GM21723 (cell line): ENCODE measurements at regions not wholly inside any gene's neighbourhood (a gene's known extent, or its start where the extent isn't known, plus 50 kb on each side); places are given as distances from the start of the nearest gene placed in this dataset.
A peak's percentile ranks its signal among the peaks of the same experiment; 100 is the strongest.
"Not testable (repeated sequence)": the region's sequence is repeated elsewhere in the genome, so short reads cannot be mapped to it uniquely, and the experiment has no call there.

Source experiments
- ATAC-seq: cut with Tn5 transposase; IDR thresholded peaks from one replicate; pipeline ENCODE4 v1.9.1; 2021; ENCODE audit warnings: mild to moderate bottlenecking, moderate library complexity; ENCODE audit not compliant: unreplicated experiment

DNA sequence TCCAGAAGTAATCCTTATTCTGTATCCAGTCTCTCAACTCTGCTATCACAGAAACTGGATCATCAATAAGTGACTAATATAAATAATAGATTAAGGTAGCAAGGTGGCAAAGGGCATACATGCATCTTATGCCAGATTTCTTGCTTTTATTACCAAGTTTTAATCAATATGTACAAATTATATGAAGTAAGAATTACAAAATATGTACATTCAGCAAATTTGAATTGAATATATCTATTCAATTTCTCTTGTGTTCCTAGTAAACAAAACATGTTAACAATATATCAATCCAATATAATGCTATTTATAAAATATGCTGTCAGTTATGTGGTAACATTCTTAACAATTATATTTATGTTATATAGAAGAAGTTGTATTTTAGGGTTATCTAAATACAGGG, 488.7 kb upstream of the COX7C start:
- no peak for ATAC-seq

DNA sequence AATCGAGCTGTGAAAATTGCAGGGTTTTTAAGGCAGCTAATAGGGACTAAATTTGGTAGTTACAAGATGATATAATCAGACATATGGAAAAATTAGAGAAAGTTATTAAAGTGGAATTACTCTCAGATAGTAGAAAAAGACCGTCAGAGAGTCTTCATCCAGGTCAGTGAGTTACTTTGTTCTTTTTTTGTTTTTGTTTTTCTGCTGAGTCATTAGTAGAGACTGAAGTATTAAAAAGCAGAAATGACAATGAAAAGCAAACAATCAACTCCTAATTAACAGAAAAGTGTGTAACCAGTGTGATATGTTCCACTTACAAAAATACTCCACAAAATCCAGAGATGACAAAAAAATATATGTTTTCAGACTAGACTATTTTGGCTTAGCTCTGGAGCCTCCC, 480.4 kb upstream of the COX7C start:
- no peak for ATAC-seq

GRCh38 chr5:86143837-86144236, 473.9 kb upstream of the COX7C start:
- no peak for ATAC-seq

DNA sequence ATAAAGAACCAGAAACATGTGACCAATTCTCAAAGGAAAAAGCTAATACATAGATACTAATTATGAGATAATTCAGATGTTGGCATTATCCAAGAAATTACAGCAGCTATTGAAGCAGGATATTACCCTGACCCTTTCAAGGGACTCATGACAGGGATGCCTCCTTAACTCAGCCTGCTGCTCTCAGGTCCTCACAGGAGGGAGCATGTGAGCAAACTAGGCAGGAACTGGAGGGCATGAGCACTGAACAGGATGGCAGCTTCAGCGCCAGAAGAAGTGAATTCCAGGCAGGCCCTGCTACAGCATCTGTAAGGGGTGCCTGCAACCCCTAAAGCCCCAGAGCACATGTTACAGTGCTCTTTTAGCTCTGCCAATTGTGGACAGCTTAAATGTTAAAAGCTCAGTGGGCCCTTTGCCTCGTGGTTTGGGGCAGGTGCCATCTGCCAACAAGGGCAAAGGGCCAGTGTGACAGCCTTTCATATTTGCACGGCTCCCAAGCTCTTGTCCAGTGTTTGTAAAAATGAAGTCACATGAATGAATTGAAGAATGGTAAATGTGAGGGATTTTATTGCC, 464.7 kb upstream of the COX7C start:
- ATAC-seq = no peak

DNA sequence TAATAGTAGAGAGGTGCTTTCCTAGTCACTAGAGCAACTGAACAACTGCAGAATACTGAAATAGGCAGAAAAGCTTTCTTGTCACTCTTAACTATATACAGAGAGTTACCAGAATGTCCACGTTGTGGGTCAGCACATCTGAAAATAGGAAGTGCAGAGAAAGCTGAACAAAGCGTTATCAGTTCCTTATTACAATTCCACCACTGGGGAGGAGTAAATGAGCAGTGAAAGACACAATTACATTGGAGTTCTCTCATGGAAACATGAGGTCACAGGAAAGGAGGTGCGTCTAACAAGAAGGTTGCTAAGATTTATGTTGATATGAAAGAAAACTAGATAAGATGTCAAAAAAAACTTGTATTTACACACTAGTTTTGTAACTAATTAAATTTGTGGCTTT, 461.9 kb upstream of the COX7C start:
- no peak for ATAC-seq

- no peak for ATAC-seq
These were observed 447.5 kb upstream of the COX7C start for GRCh38 chr5:86170194-86170593.

- peak; percentile 93 for ATAC-seq
These were observed 442.5 kb upstream of the COX7C start for GRCh38 chr5:86175224-86175623.

DNA sequence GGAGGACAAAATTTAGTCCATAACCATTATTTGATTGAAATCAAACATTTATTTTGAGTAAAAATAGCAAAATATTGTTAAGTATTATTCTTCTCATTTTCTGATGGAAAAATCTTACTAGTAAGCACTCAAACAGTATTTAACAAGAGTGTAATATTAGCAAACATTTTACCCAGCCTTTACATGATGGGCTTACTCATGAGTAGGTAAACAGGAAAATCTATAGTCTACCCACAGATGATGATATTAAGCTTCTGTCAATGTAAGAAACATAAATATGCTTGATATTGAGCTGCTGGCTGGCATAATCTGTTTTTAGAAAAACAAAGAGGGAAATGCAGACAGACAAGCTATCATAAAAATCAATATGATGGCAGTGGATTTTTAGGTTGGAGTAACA, 418.5 kb upstream of the COX7C start:
- ATAC-seq = no peak

DNA sequence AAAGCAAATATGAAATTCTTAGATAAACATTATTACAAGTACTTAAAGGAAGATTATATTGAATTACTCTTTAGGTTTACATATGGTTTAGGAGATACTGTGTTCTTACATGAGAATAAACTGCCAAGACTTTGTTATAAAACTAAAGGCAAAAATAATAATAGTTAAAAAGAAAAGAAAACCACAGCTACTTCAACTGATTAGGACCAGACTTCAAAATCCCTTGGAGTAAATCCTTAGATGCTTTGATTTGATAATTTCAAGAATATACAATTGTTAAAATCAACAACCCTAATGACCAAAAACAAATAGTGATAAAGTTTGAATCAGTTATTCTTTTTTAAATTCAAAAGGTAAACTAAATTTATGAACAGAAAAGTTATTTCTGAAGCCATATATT, 389.6 kb upstream of the COX7C start:
- no peak for ATAC-seq

DNA sequence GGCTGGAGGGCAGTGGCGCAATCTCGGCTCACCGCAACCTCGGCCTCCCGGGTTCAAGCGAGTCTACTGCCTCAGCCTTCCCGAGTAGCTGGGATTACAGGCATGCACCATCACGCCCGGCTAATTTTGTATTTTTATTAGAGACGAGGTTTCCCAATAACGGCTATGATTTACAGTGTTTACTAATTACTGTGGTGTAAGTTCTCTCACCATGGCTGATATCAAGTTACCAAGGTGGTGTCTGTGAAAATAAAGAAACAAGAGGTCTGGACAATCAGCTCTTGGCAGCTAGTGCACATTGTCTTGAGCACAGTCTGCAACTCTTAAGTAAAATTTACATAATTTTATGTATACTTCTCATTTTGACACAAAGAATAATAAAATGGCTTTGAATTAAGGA, 385.5 kb upstream of the COX7C start:
- ATAC-seq = no peak

- no peak for ATAC-seq
These were observed 373.6 kb upstream of the COX7C start for GRCh38 chr5:86244153-86244552.

- no peak for ATAC-seq
These were observed 359.9 kb upstream of the COX7C start for GRCh38 chr5:86257871-86258270.

DNA sequence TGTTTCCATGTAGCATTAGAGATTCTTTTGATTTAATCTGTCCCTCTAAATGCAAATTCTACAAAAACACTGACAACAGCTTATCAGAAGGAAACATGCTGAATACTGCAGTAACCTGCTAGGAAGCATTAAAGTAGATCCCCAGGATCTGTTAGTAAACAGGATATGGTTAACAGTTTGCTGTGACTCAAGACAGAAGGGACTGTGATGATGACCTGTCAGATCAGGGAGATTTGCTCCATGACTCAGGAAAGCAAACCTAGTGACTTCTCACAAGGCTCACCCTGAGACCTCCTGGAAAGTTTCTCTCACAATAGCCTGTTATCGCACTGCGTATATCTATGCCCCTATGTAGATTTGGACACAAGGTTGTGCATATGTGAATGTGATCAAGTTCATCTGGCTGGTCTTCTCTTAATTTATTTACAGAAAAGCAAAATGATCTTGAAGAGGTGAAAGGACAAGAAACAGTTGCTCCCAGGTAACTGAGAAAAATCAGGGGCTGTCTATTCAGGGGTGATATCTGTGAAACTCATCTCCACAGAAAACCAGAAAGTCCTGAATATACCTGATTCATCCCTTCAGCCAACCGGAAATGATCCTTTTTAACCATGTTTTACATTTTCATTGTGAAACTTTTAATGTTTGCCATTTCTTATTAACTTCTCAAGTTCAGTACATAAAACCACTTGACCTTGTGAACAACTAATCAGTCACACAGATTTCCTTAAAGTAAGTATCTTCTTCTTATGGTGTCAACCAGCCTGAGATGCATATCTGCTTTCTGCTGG, 333.1 kb upstream of the COX7C start:
- not testable (repeated sequence) for ATAC-seq

DNA sequence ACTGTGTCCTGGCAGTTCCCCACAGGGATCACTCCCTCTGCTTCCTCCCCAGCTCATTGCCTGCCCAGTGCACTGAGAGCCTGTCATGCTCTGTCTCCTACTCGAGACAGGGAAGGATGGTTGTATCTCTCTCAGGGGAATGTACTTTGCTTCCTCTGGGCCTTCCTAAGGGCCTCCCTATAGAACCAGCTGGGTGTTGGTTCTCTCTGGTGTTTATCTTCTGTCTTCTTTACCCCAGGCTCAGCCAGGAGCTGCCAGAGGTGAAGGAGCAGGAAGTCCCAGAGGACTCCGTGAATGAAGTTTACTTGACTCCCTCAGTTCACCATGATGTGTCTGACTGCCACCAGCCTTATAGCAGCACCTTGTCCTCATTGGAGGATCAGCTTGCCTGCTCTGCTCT, 330.3 kb upstream of the COX7C start:
- ATAC-seq = not testable (repeated sequence)

DNA sequence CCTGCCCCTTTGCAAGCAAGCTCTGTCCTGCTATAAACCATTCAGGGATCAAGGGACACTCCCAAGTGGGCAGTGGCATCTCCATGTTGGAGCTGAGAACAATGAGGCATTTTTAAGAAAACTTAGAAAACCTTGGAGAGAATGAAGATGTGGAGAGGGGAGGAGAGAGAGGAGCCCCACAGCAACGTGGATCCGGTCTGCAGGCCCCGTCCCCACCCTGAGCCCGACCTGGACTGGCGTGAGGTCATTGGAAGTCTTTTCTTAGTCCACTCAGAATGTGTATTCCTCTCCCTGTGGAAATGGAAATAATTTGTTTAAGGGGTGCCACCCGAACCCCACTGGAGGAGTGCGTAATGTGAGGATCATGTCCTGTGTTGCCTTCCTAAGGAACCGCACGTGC, 328.0 kb upstream of the COX7C start:
- not testable (repeated sequence) for ATAC-seq

DNA sequence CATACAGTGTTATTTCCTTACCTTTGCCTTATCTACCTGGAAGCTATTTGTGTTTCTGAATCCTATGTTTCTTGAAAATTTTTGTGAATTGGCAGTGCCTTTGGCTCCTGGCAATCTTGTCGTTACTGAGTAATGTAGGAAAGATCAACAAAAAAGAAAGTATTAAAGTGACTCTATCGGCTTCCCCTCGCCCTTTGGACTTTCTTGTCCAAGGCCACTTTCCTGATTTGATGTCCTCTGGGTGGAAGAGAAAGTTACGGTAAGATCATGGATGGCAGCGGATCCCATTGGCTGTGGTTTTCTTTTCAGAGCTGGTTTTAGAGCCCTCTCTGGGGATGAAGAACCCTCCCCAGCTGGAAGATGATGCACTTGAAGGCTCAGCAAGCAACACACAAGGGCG, 324.9 kb upstream of the COX7C start:
- not testable (repeated sequence) for ATAC-seq

DNA sequence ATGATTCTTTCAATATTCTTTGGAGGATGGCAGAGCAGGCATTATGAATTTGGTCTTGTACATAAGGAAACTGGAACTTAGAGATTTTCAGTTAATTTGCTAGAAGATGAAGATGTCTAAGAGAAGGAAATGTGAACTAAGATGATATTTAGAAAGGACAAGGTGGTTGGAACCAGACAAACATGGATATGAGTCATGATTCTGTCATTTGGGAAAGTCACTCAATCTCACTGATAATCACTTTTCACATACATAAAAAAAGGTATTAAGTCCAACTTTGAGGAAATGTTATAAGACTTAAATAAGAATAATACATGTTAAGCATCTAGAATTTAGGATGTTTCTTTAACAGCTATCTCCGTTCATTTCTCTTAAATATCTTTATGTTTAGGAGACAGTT, 315.1 kb upstream of the COX7C start:
- ATAC-seq = not testable (repeated sequence)

GRCh38 chr5:86305050-86305449, 312.7 kb upstream of the COX7C start:
- ATAC-seq = not testable (repeated sequence)

DNA sequence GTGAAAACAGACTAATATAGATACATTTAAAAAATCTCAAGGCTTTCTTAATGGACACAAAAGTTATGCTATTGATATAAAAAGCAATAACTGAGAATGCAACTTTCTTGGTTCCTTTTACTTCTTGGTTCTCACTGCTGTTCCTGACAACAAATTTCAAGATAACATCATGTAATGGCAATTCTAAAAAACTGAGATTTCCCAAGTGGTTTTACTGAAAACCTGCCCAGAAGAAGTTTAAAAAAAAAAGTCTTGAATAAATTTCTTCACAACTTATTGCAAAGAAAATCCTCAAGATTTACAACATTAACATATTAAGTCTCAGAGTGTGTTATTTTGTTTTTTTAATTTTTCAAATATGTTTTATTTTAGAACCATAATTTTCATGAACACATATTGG, 302.8 kb upstream of the COX7C start:
- ATAC-seq = no peak

- no peak for ATAC-seq
These were observed 297.5 kb upstream of the COX7C start for GRCh38 chr5:86320266-86320665.

- no peak for ATAC-seq
These were observed 288.4 kb upstream of the COX7C start for GRCh38 chr5:86329318-86329717.

DNA sequence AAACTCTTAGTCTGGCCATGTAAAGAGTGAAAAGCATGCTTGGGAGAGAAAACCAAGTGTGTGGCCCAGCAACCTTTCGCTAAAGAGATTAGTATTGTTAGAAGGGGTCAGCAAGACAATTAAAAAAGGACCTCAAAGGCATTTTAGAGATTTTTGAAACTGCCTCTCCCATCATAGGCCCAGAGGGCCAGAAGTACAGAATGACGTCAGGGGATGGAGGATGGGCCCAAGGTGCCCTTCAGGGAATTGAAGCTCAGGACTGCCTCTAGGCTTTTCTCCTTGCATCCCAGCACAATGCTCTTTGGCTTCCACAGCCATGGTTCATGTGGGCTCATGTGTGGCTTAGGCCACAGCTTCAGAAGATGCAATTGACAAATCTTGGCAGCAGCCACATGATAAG, 287.0 kb upstream of the COX7C start:
- ATAC-seq = no peak

DNA sequence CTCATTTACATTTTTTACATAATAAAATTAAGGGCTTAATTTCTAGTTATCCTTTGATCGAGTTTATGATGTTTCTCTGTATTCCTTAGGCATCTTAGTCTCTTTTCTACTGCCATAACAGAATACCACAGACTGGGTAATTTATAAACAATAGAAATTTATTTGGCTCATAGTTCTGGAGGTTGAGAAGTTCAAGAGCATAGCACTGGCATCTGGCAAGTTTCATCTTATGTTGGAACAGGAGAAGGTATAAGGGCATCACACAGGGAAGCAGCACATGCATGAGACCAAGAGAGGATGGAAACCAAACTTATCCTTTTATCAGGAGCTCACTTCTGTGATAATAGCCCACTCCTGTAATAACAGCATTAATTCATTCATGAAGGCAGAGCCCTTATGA, 284.9 kb upstream of the COX7C start:
- no peak for ATAC-seq
